GM23248 (cell line): ENCODE measurements at regions not wholly inside any gene's neighbourhood (a gene's known extent, or its start where the extent isn't known, plus 50 kb on each side); places are given as distances from the start of the nearest gene placed in this dataset.

ENCODE experiments used
- EZH2 ChIP-seq: fragments of 200-600 bp; sonication (generic); IDR thresholded peaks from 2 replicates; pipeline ENCODE4 v1.6.1; 2018; ENCODE audit warnings: antibody characterized with exemption, mild to moderate bottlenecking; ENCODE audit not compliant: insufficient read depth, poor library complexity, severe bottlenecking
- EZH2phosphoT487 ChIP-seq: fragments of 200-600 bp; sonication (generic); IDR thresholded peaks from 2 replicates; pipeline ENCODE4 v1.6.1; 2018; ENCODE audit warnings: antibody characterized with exemption, moderate library complexity, mild to moderate bottlenecking, low read depth; ENCODE audit not compliant: insufficient read depth

DNA sequence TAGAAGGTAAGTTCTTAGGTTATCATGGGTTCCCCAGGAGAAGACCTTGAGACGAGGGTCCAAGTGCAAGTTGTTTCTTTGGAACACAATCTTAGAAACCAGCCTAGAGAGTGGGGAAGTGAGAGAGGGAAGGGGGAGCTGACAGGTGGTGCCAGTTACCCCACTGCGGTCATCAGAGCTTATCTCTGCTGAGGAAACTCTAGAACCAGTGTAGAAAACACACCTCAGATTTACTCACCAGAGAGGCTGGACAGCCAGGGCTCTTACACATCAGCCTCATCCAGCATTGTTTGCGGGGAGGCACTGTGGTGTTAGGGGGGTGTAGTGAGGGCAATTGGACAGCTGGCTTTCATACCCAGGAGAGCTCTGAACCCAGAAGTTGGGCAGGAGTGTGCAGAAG is 206.5 kb upstream of the RAI14 start:
- no peak for TF ChIP-seq EZH2phosphoT487
- no peak for TF ChIP-seq EZH2
